DOHH2 (cell line): ENCODE measurements at regions not wholly inside any gene's neighbourhood (a gene's known extent, or its start where the extent isn't known, plus 50 kb on each side); places are given as distances from the start of the nearest gene placed in this dataset.

Experiments used
- H3F3A ChIP-seq: fragments of 200-600 bp; sonication (generic), shearing (Covaris generic); 2 replicates; pipeline ENCODE4 v1.6.0; 2016; ENCODE audit warnings: antibody characterized with exemption, mild to moderate bottlenecking; ENCODE audit not compliant: control insufficient read depth, insufficient read depth
- H3K27ac ChIP-seq: fragments of 200-600 bp; sonication (generic); 2 replicates; pipeline ENCODE4 v1.5.1; 2014; ENCODE audit warnings: low read depth, mild to moderate bottlenecking, low read length, moderate library complexity
- H3K27me3 ChIP-seq: fragments of 200-600 bp; sonication (generic); 2 replicates; pipeline ENCODE4 v1.6.1; 2014; ENCODE audit warnings: mild to moderate bottlenecking, low read length, mixed read lengths; ENCODE audit not compliant: control insufficient read depth
- H3K36me3 ChIP-seq: fragments of 200-600 bp; sonication (generic); 2 replicates; pipeline ENCODE4 v1.6.1; 2014; ENCODE audit warnings: mild to moderate bottlenecking, low read length, moderate library complexity, mixed read lengths; ENCODE audit not compliant: control insufficient read depth
- H3K4me1 ChIP-seq: fragments of 200-600 bp; sonication (generic); 2 replicates; pipeline ENCODE4 v1.6.1; 2014; ENCODE audit warnings: mild to moderate bottlenecking, low read length, mixed read lengths; ENCODE audit not compliant: control insufficient read depth
- H3K4me2 ChIP-seq: fragments of 200-600 bp; sonication (generic); 2 replicates; pipeline ENCODE4 v1.6.0; 2014; ENCODE audit warnings: mild to moderate bottlenecking, low read length, moderate library complexity
- H3K4me3 ChIP-seq: fragments of 200-600 bp; sonication (generic); 2 replicates; pipeline ENCODE4 v1.5.1; 2014; ENCODE audit warnings: mild to moderate bottlenecking, low read length, mixed read lengths
- H3K79me2 ChIP-seq: fragments of 200-600 bp; sonication (generic); 2 replicates; pipeline ENCODE4 v1.6.1; 2014; ENCODE audit warnings: mild to moderate bottlenecking, low read length, mixed read lengths; ENCODE audit not compliant: control insufficient read depth
- H3K9me2 ChIP-seq: fragments of 200-600 bp; sonication (generic); replicated peaks from 2 replicates; pipeline ENCODE4 v1.6.1; 2014; ENCODE audit warnings: mild to moderate bottlenecking, low read length, mixed read lengths; ENCODE audit not compliant: control insufficient read depth
- H3K9me3 ChIP-seq: fragments of 200-600 bp; sonication (generic); 2 replicates; pipeline ENCODE4 v1.6.1; 2014; ENCODE audit warnings: antibody characterized with exemption, low read length, mixed read lengths; ENCODE audit not compliant: control insufficient read depth, insufficient read depth
- H4K20me1 ChIP-seq: fragments of 200-600 bp; sonication (generic); 2 replicates; pipeline ENCODE4 v1.6.0; 2014; ENCODE audit warnings: low read depth, mild to moderate bottlenecking, antibody characterized with exemption, low read length, moderate library complexity; ENCODE audit not compliant: control insufficient read depth, insufficient read depth
- CTCF ChIP-seq: fragments of 200-600 bp; sonication (generic); IDR thresholded peaks from one replicate; pipeline ENCODE4 v1.5.1; 2014; ENCODE audit warnings: antibody characterized with exemption, mild to moderate bottlenecking, low read depth, low read length; ENCODE audit not compliant: poor library complexity, severe bottlenecking
- EZH2phosphoT487 ChIP-seq: fragments of 200-600 bp; sonication (generic); IDR thresholded peaks from 2 replicates; pipeline ENCODE4 v1.6.1; 2017; ENCODE audit warnings: borderline replicate concordance, mild to moderate bottlenecking, antibody characterized with exemption, low read length, moderate library complexity, mixed read lengths

DNA sequence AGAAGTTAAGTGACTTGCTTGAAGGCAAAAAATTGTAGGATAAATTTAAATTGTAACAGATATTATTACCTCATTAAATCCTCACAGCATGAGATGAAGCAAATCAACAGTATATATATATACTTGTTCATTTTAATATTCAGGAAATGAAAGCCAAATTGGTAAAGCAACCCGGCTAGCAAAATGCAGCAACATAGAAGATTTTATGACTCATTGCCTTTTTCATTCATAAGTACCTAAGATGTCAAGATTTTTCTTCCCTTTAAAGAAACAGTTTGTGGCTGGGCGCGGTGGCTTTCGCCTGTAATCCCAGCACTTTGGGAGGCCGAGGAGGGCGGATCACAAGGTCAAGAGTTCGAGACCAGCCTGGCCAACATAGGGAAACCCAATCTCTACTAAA, 190.5 kb upstream of the NRIP1 start:
- Histone ChIP-seq H3F3A (no peaks in the 10 kb centered on the region), H3K79me2 (no peaks in the 10 kb centered on the region), H3K27ac (no peak overlapping the region), H4K20me1 (no peaks in the 10 kb centered on the region), H3K36me3 (no peaks in the 10 kb centered on the region), H3K9me2 (no peaks in the 10 kb centered on the region), H3K4me2 (no peak overlapping the region), H3K4me1 (no peaks in the 10 kb centered on the region), H3K4me3 (no peak overlapping the region), H3K27me3 (no peaks in the 10 kb centered on the region), H3K9me3 (no peaks in the 10 kb centered on the region)
- TF ChIP-seq EZH2phosphoT487 (no peak), CTCF (no peak)

DNA sequence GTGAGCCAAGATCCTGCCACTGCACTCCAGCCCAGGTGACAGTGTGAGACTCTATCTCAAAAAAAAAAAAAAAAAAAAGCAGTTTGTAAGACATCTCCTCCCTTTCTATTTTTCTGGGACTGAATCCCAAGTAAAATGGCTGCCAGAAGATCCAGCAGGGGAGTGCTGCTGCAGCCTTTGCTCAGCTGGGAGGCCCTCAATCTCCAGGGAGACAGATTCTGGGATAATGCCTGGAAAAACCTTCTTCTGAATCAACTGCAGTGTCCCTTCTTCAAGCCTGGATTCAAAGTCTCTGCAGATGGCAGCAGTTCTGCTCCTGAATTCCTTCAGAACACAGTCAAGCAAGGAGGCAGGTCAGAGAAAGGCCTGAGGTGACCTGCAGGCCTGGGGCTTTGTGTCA, 191.0 kb upstream of the NRIP1 start:
- TF ChIP-seq EZH2phosphoT487 (no peak), CTCF (no peak)
- no peaks in the 10 kb centered on the region for H3K4me1 ChIP-seq
- H3K4me3 ChIP-seq = no peak overlapping the region
- H3K4me2 ChIP-seq = no peak overlapping the region
- no peaks in the 10 kb centered on the region for H3K27me3 ChIP-seq
- no peaks in the 10 kb centered on the region for H4K20me1 ChIP-seq
- no peaks in the 10 kb centered on the region for H3K9me2 ChIP-seq
- no peaks in the 10 kb centered on the region for H3K79me2 ChIP-seq
- H3K9me3 ChIP-seq = no peaks in the 10 kb centered on the region
- no peaks in the 10 kb centered on the region for H3F3A ChIP-seq
- H3K36me3 ChIP-seq = no peaks in the 10 kb centered on the region
- no peak overlapping the region for H3K27ac ChIP-seq

DNA sequence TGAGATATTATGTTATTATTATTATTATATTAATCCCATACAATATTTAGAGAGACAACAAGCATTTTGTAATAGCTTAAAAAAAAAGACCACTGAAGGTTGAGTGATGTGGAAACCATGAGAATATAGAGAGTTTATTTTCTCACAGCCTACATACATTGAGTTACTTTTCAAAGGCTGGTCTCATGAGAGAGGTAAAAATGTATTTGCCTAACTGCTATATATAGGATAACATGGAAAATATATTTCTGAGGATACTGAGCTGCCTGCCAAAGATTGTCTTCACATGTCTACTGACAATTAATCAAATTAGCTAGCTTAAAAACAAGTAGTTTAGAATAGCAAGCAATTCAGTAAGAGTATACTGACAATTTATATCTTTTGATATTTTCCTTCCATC, 192.2 kb upstream of the NRIP1 start:
- Histone ChIP-seq H3K4me2 (no peak overlapping the region), H3F3A (no peaks in the 10 kb centered on the region), H3K36me3 (no peaks in the 10 kb centered on the region), H3K9me3 (no peaks in the 10 kb centered on the region), H3K4me1 (no peaks in the 10 kb centered on the region), H3K9me2 (no peaks in the 10 kb centered on the region), H3K27ac (no peak overlapping the region), H4K20me1 (no peaks in the 10 kb centered on the region), H3K79me2 (no peaks in the 10 kb centered on the region), H3K27me3 (no peaks in the 10 kb centered on the region), H3K4me3 (no peak overlapping the region)
- TF ChIP-seq CTCF (no peak), EZH2phosphoT487 (no peak)

DNA sequence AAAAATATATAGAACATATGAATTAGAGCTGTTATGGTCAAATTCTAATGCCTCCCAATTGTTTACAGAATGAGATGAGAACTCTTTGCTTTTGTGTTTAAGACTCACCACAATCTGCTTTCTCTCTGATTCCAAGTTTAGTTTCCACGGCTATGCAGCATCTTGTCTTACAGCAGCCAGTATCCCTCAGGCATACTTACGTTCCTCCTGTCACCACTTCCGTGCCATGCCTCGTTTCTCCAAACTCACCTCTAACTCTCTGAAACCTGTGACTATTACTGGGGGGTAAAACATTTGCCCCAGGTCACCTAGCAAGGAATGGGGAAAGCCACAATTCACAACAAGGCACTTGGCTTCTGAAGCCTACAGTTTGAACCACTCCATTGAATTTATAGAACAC, 192.8 kb upstream of the NRIP1 start:
- H4K20me1 ChIP-seq = no peaks in the 10 kb centered on the region

More for the DNA sequence above, 192.8 kb upstream of the NRIP1 start:
- Histone ChIP-seq H3K4me3 (no peak overlapping the region), H3K4me2 (no peak overlapping the region), H3K27ac (no peak overlapping the region), H3K27me3 (no peaks in the 10 kb centered on the region), H3K9me3 (no peaks in the 10 kb centered on the region), H3F3A (no peaks in the 10 kb centered on the region), H3K79me2 (no peaks in the 10 kb centered on the region), H3K9me2 (no peaks in the 10 kb centered on the region), H3K36me3 (no peaks in the 10 kb centered on the region), H3K4me1 (no peaks in the 10 kb centered on the region)
- TF ChIP-seq EZH2phosphoT487 (no peak), CTCF (no peak)
